ENCODE measurements at regions not wholly inside any gene's neighbourhood (a gene's known extent, or its start where the extent isn't known, plus 50 kb on each side); places are given as distances from the start of the nearest gene placed in this dataset.

GRCh38 chr2:133657591-133657990, 89.3 kb upstream of the NCKAP5 start:
- DNase-seq (ENCODE audit: low spot score in 2 of 2) (no peak), ATAC-seq (no peak)
- no peak overlapping the region for H3K27ac Mint-ChIP-seq
- peaks cover 4 to 6% of the 10 kb centered on the region in 2 donors for H3K9me3 Mint-ChIP-seq
- no peaks in the 10 kb centered on the region for H3K36me3 Mint-ChIP-seq

- no peak for ATAC-seq
- no peak for DNase-seq (ENCODE audit: low spot score in 2 of 2)
- Mint-ChIP-seq H3K9me3 (peaks cover 0 to 4% of the 10 kb centered on the region in 2 donors), H3K27ac (no peak overlapping the region), H3K36me3 (no peaks in the 10 kb centered on the region)
Observed at GRCh38 chr2:133658020-133658903, 90.0 kb upstream of the NCKAP5 start.

DNA sequence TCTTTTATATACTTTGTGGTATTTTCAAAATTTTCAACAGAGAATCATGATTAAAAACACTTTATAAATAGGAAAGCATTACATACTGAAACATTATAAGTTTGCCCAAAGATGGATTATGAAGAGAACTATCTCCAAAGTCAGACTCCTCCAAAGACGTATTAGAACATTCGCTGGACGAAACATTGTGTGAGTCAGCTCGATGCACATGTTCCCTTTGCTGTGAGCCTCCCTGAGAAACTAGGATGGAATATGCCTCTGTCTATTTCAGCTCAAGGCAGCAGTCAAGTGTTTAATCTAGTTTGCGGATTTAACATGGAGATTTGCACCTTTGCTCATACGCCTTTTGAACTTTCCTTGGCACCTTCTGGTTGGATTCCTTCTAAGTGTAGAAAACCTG, 92.2 kb upstream of the NCKAP5 start:
- peaks cover 0 to 4% of the 10 kb centered on the region in 2 donors for H3K9me3 Mint-ChIP-seq
- H3K36me3 Mint-ChIP-seq: no peaks in the 10 kb centered on the region
- DNase-seq (ENCODE audit: low spot score in 2 of 2): no peak
- H3K27ac Mint-ChIP-seq: no peak overlapping the region
- ATAC-seq: no peak

- Mint-ChIP-seq H3K9me3 (peaks cover 0 to 4% of the 10 kb centered on the region in 2 donors), H3K27ac (no peak overlapping the region), H3K36me3 (no peaks in the 10 kb centered on the region)
- DNase-seq (ENCODE audit: low spot score in 2 of 2): no peak
- no peak for ATAC-seq
Observed at GRCh38 chr2:133661392-133661791, 93.1 kb upstream of the NCKAP5 start.

GRCh38 chr2:133666621-133667020, 98.4 kb upstream of the NCKAP5 start:
- no peak for DNase-seq (ENCODE audit: low spot score in 2 of 2)
- no peak for ATAC-seq
- peaks cover under 1 to 3% of the 10 kb centered on the region in 2 donors for H3K9me3 Mint-ChIP-seq
- no peaks in the 10 kb centered on the region for H3K36me3 Mint-ChIP-seq
- no peak overlapping the region for H3K27ac Mint-ChIP-seq

DNA sequence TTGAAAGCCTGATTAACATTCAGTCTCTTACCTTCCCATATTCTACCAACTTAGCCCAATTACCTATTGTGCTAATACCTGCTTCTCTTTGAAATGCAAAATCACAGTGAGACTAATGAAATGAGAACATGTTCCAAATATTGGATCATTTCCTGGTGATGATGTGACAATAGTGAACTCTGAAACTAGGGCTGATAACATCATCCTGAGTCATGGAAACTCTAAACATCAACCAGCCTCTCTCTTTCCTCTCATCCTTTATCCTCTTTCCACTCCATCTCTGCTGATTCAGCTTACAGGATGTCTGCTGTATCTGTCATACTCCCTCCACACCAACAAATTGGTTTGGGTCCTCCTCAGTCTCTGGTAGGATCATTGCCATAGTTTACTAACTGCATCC, 98.8 kb upstream of the NCKAP5 start:
- Mint-ChIP-seq H3K36me3 (no peaks in the 10 kb centered on the region), H3K27ac (no peak overlapping the region), H3K9me3 (peaks cover 4 to 6% of the 10 kb centered on the region in 2 donors)
- ATAC-seq: no peak
- no peak for DNase-seq (ENCODE audit: low spot score in 2 of 2)

- peaks cover 4 to 6% of the 10 kb centered on the region in 2 donors for H3K9me3 Mint-ChIP-seq
- DNase-seq (ENCODE audit: low spot score in 2 of 2) (no peak), ATAC-seq (no peak)
- H3K36me3 Mint-ChIP-seq: no peaks in the 10 kb centered on the region
- H3K27ac Mint-ChIP-seq: no peak overlapping the region
Observed at GRCh38 chr2:133667968-133668367, 99.7 kb upstream of the NCKAP5 start.

DNA sequence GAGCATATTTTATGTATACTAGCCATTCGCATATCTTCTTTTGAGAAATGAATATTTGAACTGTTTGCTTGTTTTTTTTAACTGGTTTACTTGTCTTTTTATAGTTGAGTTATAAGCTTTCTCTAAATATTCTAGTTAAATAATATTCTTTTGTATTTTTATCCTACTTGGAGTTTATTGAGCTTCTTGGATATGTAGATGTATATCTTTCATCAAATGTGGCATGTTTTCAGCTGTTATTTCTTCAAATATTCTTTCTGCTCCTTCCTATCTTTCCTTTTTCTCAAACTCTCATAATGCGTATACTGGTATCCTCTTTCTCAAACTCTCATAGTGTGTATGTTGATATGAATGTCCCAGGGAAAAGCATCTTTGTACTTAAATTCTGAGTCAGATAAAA, 100.3 kb upstream of the NCKAP5 start:
- Mint-ChIP-seq H3K36me3 (no peaks in the 10 kb centered on the region), H3K9me3 (peaks cover 4 to 6% of the 10 kb centered on the region in 2 donors), H3K27ac (no peak overlapping the region)
- ATAC-seq (no peak), DNase-seq (ENCODE audit: low spot score in 2 of 2) (no peak)

DNA sequence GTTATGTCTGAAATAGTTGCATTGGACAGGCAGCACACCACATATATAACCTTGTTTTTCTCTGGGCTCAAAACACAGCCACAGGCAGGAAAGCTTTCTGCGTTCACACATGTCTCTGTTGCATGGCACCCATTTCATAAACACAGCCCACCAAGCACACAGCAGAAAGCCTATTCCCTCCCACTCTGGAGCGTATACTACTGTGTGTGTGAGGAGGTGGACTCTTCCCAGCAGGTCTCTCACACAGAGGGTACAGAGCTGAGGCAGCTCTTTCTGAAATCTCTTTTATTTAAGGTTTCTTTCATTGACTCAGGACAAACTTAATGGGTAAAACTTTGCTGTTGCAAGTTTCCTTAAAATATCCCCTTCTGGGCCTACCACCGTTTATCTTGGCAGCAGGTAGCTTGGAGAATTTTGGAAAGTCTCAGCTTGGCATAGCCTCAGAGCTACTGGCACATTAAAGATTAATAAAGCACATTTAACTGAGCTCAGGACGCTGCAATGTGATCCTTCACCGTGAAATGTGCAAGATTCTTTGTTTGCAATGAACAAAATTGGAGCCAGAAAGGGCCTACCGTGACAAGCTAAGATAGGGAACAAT, 105.1 kb upstream of the NCKAP5 start:
- Mint-ChIP-seq H3K9me3 (peaks cover 6 to 7% of the 10 kb centered on the region in 2 donors), H3K27ac (no peak overlapping the region), H3K36me3 (no peaks in the 10 kb centered on the region)
- DNase-seq (ENCODE audit: low spot score in 2 of 2): no peak
- no peak for ATAC-seq

DNA sequence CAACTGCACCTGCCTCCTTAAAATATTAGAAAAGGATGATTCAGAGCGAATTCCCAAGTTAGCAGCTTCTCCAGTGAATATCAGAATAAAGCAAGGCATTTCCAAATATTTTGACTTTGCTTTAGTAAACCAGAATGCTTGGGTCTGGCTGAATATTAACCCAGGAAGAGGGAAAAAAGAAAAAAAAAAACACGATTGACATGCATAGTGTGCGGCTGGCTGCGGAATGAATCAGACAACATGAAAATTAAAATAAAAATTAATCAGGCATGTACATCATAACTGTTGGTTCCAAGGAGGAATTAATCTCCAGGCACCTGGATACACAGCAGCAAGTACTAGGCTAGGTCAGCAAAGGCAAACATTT, 105.8 kb upstream of the NCKAP5 start:
- Mint-ChIP-seq H3K27ac (no peak overlapping the region), H3K9me3 (peaks cover 3 to 9% of the 10 kb centered on the region in 2 donors), H3K36me3 (no peaks in the 10 kb centered on the region)
- DNase-seq (ENCODE audit: low spot score in 2 of 2) (no peak), ATAC-seq (no peak)

GRCh38 chr2:133674433-133675331, 106.4 kb upstream of the NCKAP5 start:
- Mint-ChIP-seq H3K9me3 (peaks cover 3 to 9% of the 10 kb centered on the region in 2 donors), H3K27ac (no peak overlapping the region), H3K36me3 (no peaks in the 10 kb centered on the region)
- ATAC-seq (no peak), DNase-seq (ENCODE audit: low spot score in 2 of 2) (no peak)

DNA sequence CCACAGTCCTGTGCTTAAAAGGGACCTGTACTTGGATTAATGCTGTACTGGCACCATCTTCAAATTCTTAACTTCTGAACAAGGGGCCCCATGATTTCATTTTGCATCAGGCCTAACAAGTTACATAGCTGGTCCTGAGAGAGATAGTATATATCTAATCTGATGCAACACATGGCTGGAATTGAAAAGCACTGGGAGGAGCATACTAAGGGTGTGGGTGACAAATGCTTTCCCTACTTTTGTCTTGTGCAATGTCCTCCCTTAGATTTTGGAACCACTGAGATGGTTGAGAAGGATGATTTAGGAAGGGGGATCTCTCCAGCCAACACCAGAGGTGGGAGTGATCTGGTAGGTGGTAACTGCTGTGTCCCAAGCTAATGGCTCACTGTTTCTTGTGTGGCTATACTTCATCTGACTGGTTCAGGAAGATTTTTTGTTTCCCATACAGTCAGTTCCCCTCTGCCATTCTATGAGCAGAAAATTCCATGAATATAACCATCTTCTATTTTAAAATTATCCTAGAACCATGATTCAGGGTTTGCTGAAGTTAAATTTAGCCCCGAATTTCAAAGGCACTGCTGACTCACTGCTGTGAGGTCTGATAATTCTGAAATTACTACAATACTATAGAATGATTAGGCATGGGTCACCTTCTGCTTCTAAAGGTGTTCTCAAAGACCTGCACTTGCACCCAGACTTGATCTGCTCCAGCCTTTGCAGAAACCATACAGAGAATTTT, 108.3 kb upstream of the NCKAP5 start:
- H3K27ac Mint-ChIP-seq: no peak overlapping the region
- ATAC-seq: no peak
- no peak for DNase-seq (ENCODE audit: low spot score in 2 of 2)
- no peaks in the 10 kb centered on the region for H3K36me3 Mint-ChIP-seq
- H3K9me3 Mint-ChIP-seq: peaks cover 3 to 9% of the 10 kb centered on the region in 2 donors

GRCh38 chr2:133680343-133681049, 112.2 kb upstream of the NCKAP5 start:
- H3K36me3 Mint-ChIP-seq: no peaks in the 10 kb centered on the region
- H3K27ac Mint-ChIP-seq: no peak overlapping the region
- ATAC-seq (no peak), DNase-seq (ENCODE audit: low spot score in 2 of 2) (no peak)
- peaks cover 4 to 5% of the 10 kb centered on the region in 2 donors for H3K9me3 Mint-ChIP-seq

- peaks cover 4 to 5% of the 10 kb centered on the region in 2 donors for H3K9me3 Mint-ChIP-seq
- ATAC-seq (no peak), DNase-seq (ENCODE audit: low spot score in 2 of 2) (no peak)
- no peak overlapping the region for H3K27ac Mint-ChIP-seq
- no peaks in the 10 kb centered on the region for H3K36me3 Mint-ChIP-seq
Observed at GRCh38 chr2:133682347-133682746, 114.1 kb upstream of the NCKAP5 start.

DNA sequence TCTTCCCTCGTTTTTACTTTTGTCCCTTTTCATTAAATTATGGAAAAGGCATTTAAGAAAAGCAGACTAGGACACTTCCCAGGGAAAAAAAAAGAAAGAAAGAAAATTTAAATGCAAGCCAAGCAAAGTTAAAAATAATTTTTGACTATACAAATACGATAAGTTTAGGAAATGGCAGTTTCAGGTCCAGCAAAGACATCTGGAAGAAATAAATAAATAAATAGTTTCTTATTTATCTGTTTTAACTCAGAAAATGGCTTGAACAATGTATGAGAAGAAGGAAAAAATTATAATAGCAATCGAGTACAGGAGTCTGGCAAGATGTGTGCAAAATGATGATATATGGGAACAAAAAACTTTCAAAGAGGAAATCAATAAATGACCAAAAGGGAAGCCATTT, 114.6 kb upstream of the NCKAP5 start:
- DNase-seq (ENCODE audit: low spot score in 2 of 2) (no peak), ATAC-seq (no peak)
- Mint-ChIP-seq H3K36me3 (no peaks in the 10 kb centered on the region), H3K27ac (no peak overlapping the region), H3K9me3 (peaks cover 4 to 5% of the 10 kb centered on the region in 2 donors)

DNA sequence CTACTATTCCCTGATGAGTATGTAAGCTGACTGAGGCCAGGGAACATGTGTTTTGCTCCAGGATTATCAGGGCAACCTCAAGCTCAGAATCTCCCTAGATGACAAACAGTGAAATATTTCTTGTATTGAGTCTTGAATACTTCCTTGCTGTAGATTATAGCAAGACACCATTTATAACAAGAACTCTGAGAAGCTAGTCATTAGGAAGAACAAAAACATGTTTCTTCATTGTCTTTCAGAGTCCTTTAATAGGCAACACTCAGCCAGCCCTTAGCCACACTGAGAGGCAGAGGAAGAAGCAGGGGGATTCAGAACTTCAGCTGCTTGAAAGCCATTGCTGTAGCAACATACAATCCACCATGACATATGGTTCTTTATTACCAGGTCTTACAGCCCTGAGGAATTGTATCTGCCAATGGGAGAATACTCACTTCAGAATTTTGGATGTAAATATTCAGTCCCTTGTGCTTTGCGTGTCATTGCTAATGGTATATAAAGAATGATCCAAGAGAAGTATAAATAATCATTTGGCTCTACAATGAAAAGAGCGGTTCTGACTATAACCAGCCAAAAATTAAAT, 117.5 kb upstream of the NCKAP5 start:
- no peak for ATAC-seq
- no peak for DNase-seq (ENCODE audit: low spot score in 2 of 2)
- Mint-ChIP-seq H3K36me3 (no peaks in the 10 kb centered on the region), H3K27ac (no peak overlapping the region), H3K9me3 (peaks cover 0 to 7% of the 10 kb centered on the region in 2 donors)

All from activated naive CD4-positive, alpha-beta T cell treated with anti-CD3 and anti-CD28 coated beads, Interleukin-2, amount 50 U/mL, for 72 hours (primary cell).